HEK293 (cell line): ENCODE measurements at regions not wholly inside any gene's neighbourhood (a gene's known extent, or its start where the extent isn't known, plus 50 kb on each side); places are given as distances from the start of the nearest gene placed in this dataset.

Source experiments
- CTCF ChIA-PET: fragments of 350-600 bp; formaldehyde crosslinking; extraction: SDS; loops from one replicate; lab custom pipeline; 2021; ENCODE audit warnings: antibody characterized with exemption; lab: Yijun Ruan, JAX
- POLR2A ChIA-PET: fragments of 300-600 bp; formaldehyde crosslinking; extraction: SDS; loops from one replicate; lab custom pipeline; 2020; ENCODE audit warnings: antibody characterized with exemption, inconsistent platforms; lab: Yijun Ruan, JAX
- H3K27ac ChIP-seq: fragments of 200-500 bp; sonication (Bioruptor generic); 2 replicates; pipeline ENCODE4 v1.5.1; 2014; ENCODE audit warnings: low read depth, low read length, control low read depth, inconsistent platforms; ENCODE audit errors: extremely low read depth
- H3K36me3 ChIP-seq, 2 experiments: fragments of 200-500 bp in 1 of 2; sonication (Bioruptor generic) in 1 of 2; 1 replicate in 1 of 2; 2 replicates in 1 of 2; pipeline ENCODE4 v1.5.1; 2014 to 2017; ENCODE audit warnings: inconsistent platforms in 2 of 2, low read length in 2 of 2; ENCODE audit not compliant: control insufficient read depth in 2 of 2, insufficient read depth in 1 of 2
- H3K4me1 ChIP-seq: fragments of 200-500 bp; sonication (Bioruptor generic); 2 replicates; pipeline ENCODE4 v1.5.1; 2014; ENCODE audit warnings: mild to moderate bottlenecking, low read length, inconsistent platforms; ENCODE audit not compliant: control insufficient read depth, insufficient read depth
- H3K4me3 ChIP-seq: 2 replicates; pipeline ENCODE4 v1.5.1; 2011; ENCODE audit warnings: low read depth, mild to moderate bottlenecking, control low read depth, low read length, moderate library complexity
- H3K9me3 ChIP-seq: fragments of 200-500 bp; sonication (Bioruptor generic); 2 replicates; pipeline ENCODE4 v1.5.1; 2014; ENCODE audit warnings: low read depth, low read length, inconsistent platforms; ENCODE audit not compliant: control insufficient read depth, insufficient read depth
- TCF7L2 ChIP-seq: IDR thresholded peaks from 2 replicates; pipeline ENCODE4 v1.6.1; 2011; ENCODE audit warnings: low read depth, mild to moderate bottlenecking, inconsistent platforms, low read length, moderate library complexity, borderline replicate concordance
- ZBTB17 ChIP-seq: fragments of 450-650 bp; formaldehyde crosslinking; IDR thresholded peaks from 2 replicates; pipeline ENCODE4 v1.5.1; 2016; ENCODE audit warnings: missing biosample characterization, missing genetic modification characterization
- ZFP3 ChIP-seq: fragments of 450-650 bp; formaldehyde crosslinking; IDR thresholded peaks from 2 replicates; pipeline ENCODE4 v1.5.1; 2016; ENCODE audit warnings: low read depth, missing biosample characterization, missing genetic modification characterization
- ZFP37 ChIP-seq: fragments of 450-650 bp; formaldehyde crosslinking; IDR thresholded peaks from 2 replicates; pipeline ENCODE4 v1.5.1; 2016; ENCODE audit warnings: missing biosample characterization, missing genetic modification characterization
- ZNF114 ChIP-seq: fragments of 450-650 bp; formaldehyde crosslinking; IDR thresholded peaks from 2 replicates; pipeline ENCODE4 v1.5.0; 2017; ENCODE audit warnings: missing biosample characterization, missing genetic modification characterization
- ZNF132 ChIP-seq: fragments of 450-650 bp; formaldehyde crosslinking; IDR thresholded peaks from 2 replicates; pipeline ENCODE4 v1.5.1; 2017; ENCODE audit warnings: missing biosample characterization, missing genetic modification characterization, borderline replicate concordance
- ZNF202 ChIP-seq: fragments of 450-650 bp; formaldehyde crosslinking; IDR thresholded peaks from 2 replicates; pipeline ENCODE4 v1.5.1; 2016; ENCODE audit warnings: missing biosample characterization, missing genetic modification characterization, borderline replicate concordance
- ZNF239 ChIP-seq: fragments of 450-650 bp; formaldehyde crosslinking; IDR thresholded peaks from 2 replicates; pipeline ENCODE4 v1.5.1; 2016; ENCODE audit warnings: missing biosample characterization, missing genetic modification characterization
- ZNF391 ChIP-seq: fragments of 450-650 bp; formaldehyde crosslinking; IDR thresholded peaks from 2 replicates; pipeline ENCODE4 v1.5.1; 2016; ENCODE audit warnings: low read depth, missing biosample characterization, missing genetic modification characterization, borderline replicate concordance
- ZNF416 ChIP-seq: fragments of 450-650 bp; formaldehyde crosslinking; IDR thresholded peaks from 2 replicates; pipeline ENCODE4 v1.5.1; 2016; ENCODE audit warnings: missing biosample characterization, missing genetic modification characterization
- ZNF423 ChIP-seq: fragments of 450-650 bp; formaldehyde crosslinking; IDR thresholded peaks from 2 replicates; pipeline ENCODE4 v1.5.1; 2016; ENCODE audit warnings: missing biosample characterization, missing genetic modification characterization
- ZNF544 ChIP-seq: fragments of 450-650 bp; formaldehyde crosslinking; IDR thresholded peaks from 2 replicates; pipeline ENCODE4 v1.5.0; 2017; ENCODE audit warnings: missing biosample characterization, missing genetic modification characterization
- ZNF571 ChIP-seq: fragments of 450-650 bp; formaldehyde crosslinking; IDR thresholded peaks from 2 replicates; pipeline ENCODE4 v1.5.0; 2017; ENCODE audit warnings: missing biosample characterization, missing genetic modification characterization
- ZNF629 ChIP-seq: fragments of 450-650 bp; formaldehyde crosslinking; IDR thresholded peaks from 2 replicates; pipeline ENCODE4 v1.5.1; 2017; ENCODE audit warnings: missing biosample characterization, missing genetic modification characterization
- ZNF830 ChIP-seq: fragments of 450-650 bp; IDR thresholded peaks from 2 replicates; pipeline ENCODE4 v1.5.0; 2018; ENCODE audit warnings: missing biosample characterization, missing genetic modification characterization, low read depth, mild to moderate bottlenecking, moderate library complexity
- ZNF837 ChIP-seq: fragments of 450-650 bp; formaldehyde crosslinking; IDR thresholded peaks from 2 replicates; pipeline ENCODE4 v1.5.1; 2016; ENCODE audit warnings: missing biosample characterization, missing genetic modification characterization
- TF ChIP-seq, protein P1 (sequence below): fragments of 450-650 bp; formaldehyde crosslinking; IDR thresholded peaks from 2 replicates; pipeline ENCODE4 v1.5.1; 2016; ENCODE audit warnings: missing biosample characterization, missing genetic modification characterization
- TF ChIP-seq, protein P2 (sequence below): fragments of 450-650 bp; formaldehyde crosslinking; IDR thresholded peaks from 2 replicates; pipeline ENCODE4 v1.5.1; 2016; ENCODE audit warnings: missing biosample characterization, missing genetic modification characterization
- TF ChIP-seq, protein P3 (sequence below): fragments of 450-650 bp; formaldehyde crosslinking; IDR thresholded peaks from 2 replicates; pipeline ENCODE4 v1.5.1; 2016; ENCODE audit warnings: missing biosample characterization, missing genetic modification characterization
- TF ChIP-seq, protein P4 (sequence below): fragments of 450-650 bp; formaldehyde crosslinking; IDR thresholded peaks from 2 replicates; pipeline ENCODE4 v1.5.0; 2017; ENCODE audit warnings: missing biosample characterization, missing genetic modification characterization, borderline replicate concordance
- TF ChIP-seq, protein P5 (sequence below): fragments of 450-650 bp; formaldehyde crosslinking; IDR thresholded peaks from 2 replicates; pipeline ENCODE4 v1.5.1; 2016; ENCODE audit warnings: missing biosample characterization, missing genetic modification characterization

DNA sequence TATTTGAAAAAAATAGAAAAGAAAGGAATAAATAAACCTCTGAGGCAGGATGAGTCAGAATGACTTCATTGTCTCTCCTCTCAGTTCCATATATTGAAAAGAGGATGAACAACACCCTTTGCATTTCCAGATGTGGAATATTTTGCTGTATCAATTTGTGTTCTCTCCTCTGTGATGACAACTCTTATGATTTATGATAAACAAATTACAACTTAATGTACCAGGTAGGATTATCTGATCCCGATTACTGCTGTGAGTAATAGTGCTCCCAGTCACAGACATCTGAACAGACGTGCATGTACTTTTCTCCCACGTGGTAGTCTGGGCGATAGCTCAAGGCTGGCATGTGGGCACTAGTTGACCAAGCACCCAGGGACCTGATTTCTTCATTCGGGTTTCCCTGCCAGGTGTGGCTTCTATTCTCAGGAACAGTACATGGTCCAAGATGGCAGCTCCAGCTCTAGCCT is 142.1 kb upstream of the SULF2 start:
- Histone ChIP-seq H3K36me3 (no peaks in the 10 kb centered on the region), H3K4me1 (no peaks in the 10 kb centered on the region), H3K9me3 (no peaks in the 10 kb centered on the region), H3K27ac (no peak overlapping the region), H3K4me3 (no peak overlapping the region)
- ChIA-PET POLR2A (no interaction called here), CTCF (no interaction called here)
- no peak for TF ChIP-seq ZNF571
- TF ChIP-seq ZNF416 (tag by site-specific recombination), result no peak
- no peak for TF ChIP-seq ZNF114
- TF ChIP-seq ZNF544 (tag by site-specific recombination), result no peak
- TF ChIP-seq, protein P1, sequence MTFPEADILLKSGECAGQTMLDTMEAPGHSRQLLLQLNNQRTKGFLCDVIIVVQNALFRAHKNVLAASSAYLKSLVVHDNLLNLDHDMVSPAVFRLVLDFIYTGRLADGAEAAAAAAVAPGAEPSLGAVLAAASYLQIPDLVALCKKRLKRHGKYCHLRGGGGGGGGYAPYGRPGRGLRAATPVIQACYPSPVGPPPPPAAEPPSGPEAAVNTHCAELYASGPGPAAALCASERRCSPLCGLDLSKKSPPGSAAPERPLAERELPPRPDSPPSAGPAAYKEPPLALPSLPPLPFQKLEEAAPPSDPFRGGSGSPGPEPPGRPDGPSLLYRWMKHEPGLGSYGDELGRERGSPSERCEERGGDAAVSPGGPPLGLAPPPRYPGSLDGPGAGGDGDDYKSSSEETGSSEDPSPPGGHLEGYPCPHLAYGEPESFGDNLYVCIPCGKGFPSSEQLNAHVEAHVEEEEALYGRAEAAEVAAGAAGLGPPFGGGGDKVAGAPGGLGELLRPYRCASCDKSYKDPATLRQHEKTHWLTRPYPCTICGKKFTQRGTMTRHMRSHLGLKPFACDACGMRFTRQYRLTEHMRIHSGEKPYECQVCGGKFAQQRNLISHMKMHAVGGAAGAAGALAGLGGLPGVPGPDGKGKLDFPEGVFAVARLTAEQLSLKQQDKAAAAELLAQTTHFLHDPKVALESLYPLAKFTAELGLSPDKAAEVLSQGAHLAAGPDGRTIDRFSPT, result 0 out of 2 replicates have a peak, but pooled peaks have one; percentile 16
- TF ChIP-seq, all 188 proteins: peak for 1

DNA sequence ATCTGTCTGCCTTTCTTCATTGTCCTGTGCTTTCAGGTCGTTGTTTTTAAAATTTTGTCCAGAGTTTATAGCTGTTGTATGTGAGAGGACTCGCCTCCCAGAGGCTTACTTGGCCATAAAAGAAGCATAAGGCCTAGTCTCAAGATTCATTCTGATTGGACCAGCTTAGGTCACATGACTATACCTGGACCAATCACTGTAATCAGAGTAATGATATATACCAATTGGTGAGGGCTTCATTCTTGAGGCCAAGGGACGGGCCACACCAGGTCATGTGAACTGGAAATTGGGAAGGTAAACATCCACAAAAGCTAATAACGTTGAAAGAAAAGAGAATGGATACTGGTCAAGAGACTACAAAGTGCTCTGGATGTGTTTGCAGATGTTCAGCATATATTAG is 141.4 kb upstream of the SULF2 start:
- no peak overlapping the region for H3K27ac ChIP-seq
- no peaks in the 10 kb centered on the region for H3K4me1 ChIP-seq
- ChIA-PET POLR2A (no interaction called here), CTCF (interaction anchor here (0.9 kb wide), 1 partner anchor 10 kb away, joined by 4 read pairs; no protein-coding TSS in a partner anchor)
- no peaks in the 10 kb centered on the region for H3K9me3 ChIP-seq
- TF ChIP-seq ZNF629 (tag by site-specific recombination), result no peak
- TF ChIP-seq, protein P2, sequence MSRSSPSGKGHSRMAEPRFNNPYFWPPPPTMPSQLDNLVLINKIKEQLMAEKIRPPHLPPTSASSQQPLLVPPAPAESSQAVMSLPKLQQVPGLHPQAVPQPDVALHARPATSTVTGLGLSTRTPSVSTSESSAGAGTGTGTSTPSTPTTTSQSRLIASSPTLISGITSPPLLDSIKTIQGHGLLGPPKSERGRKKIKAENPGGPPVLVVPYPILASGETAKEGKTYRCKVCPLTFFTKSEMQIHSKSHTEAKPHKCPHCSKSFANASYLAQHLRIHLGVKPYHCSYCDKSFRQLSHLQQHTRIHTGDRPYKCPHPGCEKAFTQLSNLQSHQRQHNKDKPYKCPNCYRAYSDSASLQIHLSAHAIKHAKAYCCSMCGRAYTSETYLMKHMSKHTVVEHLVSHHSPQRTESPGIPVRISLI (tag by site-specific recombination), result no peak
- TF ChIP-seq ZFP3 (tag by site-specific recombination), result no peak
- TF ChIP-seq, protein P3, sequence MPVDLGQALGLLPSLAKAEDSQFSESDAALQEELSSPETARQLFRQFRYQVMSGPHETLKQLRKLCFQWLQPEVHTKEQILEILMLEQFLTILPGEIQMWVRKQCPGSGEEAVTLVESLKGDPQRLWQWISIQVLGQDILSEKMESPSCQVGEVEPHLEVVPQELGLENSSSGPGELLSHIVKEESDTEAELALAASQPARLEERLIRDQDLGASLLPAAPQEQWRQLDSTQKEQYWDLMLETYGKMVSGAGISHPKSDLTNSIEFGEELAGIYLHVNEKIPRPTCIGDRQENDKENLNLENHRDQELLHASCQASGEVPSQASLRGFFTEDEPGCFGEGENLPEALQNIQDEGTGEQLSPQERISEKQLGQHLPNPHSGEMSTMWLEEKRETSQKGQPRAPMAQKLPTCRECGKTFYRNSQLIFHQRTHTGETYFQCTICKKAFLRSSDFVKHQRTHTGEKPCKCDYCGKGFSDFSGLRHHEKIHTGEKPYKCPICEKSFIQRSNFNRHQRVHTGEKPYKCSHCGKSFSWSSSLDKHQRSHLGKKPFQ (tag by site-specific recombination), result no peak
- no peak for TF ChIP-seq ZNF837 (tag by site-specific recombination)
- TF ChIP-seq, protein P4, sequence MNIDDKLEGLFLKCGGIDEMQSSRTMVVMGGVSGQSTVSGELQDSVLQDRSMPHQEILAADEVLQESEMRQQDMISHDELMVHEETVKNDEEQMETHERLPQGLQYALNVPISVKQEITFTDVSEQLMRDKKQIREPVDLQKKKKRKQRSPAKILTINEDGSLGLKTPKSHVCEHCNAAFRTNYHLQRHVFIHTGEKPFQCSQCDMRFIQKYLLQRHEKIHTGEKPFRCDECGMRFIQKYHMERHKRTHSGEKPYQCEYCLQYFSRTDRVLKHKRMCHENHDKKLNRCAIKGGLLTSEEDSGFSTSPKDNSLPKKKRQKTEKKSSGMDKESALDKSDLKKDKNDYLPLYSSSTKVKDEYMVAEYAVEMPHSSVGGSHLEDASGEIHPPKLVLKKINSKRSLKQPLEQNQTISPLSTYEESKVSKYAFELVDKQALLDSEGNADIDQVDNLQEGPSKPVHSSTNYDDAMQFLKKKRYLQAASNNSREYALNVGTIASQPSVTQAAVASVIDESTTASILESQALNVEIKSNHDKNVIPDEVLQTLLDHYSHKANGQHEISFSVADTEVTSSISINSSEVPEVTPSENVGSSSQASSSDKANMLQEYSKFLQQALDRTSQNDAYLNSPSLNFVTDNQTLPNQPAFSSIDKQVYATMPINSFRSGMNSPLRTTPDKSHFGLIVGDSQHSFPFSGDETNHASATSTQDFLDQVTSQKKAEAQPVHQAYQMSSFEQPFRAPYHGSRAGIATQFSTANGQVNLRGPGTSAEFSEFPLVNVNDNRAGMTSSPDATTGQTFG (tag by site-specific recombination), result no peak
- TF ChIP-seq ZNF830 (tag by site-specific recombination), result no peak
- TF ChIP-seq ZNF132 (tag by site-specific recombination), result no peak
- no peak for TF ChIP-seq ZNF416 (tag by site-specific recombination)
- TF ChIP-seq ZNF202 (tag by site-specific recombination), result no peak
- no peak for TF ChIP-seq ZNF391 (tag by site-specific recombination)
- TF ChIP-seq ZFP37, result no peak
- no peak for TF ChIP-seq ZNF423
- TF ChIP-seq ZNF239 (tag by site-specific recombination), result no peak
- TF ChIP-seq TCF7L2, result no peak
- TF ChIP-seq, protein P5, sequence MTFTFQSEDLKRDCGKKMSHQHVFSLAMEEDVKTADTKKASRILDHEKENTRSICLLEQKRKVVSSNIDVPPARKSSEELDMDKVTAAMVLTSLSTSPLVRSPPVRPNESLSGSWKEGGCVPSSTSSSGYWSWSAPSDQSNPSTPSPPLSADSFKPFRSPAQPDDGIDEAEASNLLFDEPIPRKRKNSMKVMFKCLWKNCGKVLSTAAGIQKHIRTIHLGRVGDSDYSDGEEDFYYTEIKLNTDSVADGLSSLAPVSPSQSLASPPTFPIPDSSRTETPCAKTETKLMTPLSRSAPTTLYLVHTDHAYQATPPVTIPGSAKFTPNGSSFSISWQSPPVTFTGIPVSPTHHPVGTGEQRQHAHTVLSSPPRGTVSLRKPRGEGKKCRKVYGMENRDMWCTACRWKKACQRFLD (tag by site-specific recombination), result no peak
- no peak for TF ChIP-seq ZNF544 (tag by site-specific recombination)
- TF ChIP-seq ZBTB17 (tag by site-specific recombination), result no peak
- H3K4me3 ChIP-seq, result no peak overlapping the region
- H3K36me3 ChIP-seq, result no peaks in the 10 kb centered on the region
